ENCODE measurements at regions not wholly inside any gene's neighbourhood (a gene's known extent, or its start where the extent isn't known, plus 50 kb on each side); places are given as distances from the start of the nearest gene placed in this dataset.

DNA sequence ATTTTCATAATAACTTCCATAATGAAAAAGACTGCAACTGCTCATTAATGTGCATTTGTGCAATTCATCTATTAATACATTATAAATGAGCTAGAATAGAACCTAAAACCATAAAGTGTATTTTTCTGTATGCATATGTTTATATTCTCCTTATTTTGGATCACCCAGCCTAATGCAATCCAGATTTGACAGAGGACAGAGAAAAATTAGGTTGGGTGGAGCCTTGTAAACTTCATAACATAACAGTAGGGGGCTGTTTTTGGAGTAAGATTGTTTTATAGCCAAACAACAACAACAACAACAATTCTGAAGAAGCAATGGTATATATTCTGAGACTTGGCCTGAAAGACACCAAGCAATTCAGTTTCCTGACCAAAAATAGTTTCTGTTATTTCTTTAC, 615.3 kb upstream of the SLIT2 start:
- DNase-seq (ENCODE audit: low read depth) = peak; percentile 13
- TF ChIP-seq, protein P1, sequence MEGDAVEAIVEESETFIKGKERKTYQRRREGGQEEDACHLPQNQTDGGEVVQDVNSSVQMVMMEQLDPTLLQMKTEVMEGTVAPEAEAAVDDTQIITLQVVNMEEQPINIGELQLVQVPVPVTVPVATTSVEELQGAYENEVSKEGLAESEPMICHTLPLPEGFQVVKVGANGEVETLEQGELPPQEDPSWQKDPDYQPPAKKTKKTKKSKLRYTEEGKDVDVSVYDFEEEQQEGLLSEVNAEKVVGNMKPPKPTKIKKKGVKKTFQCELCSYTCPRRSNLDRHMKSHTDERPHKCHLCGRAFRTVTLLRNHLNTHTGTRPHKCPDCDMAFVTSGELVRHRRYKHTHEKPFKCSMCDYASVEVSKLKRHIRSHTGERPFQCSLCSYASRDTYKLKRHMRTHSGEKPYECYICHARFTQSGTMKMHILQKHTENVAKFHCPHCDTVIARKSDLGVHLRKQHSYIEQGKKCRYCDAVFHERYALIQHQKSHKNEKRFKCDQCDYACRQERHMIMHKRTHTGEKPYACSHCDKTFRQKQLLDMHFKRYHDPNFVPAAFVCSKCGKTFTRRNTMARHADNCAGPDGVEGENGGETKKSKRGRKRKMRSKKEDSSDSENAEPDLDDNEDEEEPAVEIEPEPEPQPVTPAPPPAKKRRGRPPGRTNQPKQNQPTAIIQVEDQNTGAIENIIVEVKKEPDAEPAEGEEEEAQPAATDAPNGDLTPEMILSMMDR (conservative IDR thresholded peaks at IDR 0.05; ENCODE audit: control insufficient read depth, insufficient read depth, low read depth, low read length) = no peak
- H3K4me3 ChIP-seq (ENCODE audit: control insufficient read depth, low read depth, low read length) = no peak overlapping the region

DNA sequence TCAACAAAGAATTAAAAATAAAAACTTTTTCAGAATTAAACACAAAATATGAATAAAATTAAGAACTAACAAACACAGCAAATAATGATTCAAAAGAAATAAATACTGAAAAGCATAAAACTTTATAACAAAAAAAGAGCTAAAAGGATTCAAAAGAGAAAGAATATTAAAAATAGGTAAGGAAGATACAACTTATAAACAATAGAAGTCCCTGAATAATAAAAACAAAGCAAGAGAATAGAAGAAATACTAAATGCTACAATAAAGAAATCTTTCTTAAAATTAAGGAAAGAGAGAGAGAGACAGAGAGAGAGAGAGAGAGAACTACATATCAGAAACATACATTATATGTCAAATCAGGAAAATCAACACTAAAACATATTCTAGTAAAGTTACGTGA, 619.9 kb upstream of the SLIT2 start:
- TF ChIP-seq, protein P1 (conservative IDR thresholded peaks at IDR 0.05; ENCODE audit: control insufficient read depth, insufficient read depth, low read depth, low read length) = no peak
- no peak overlapping the region for H3K4me3 ChIP-seq (ENCODE audit: control insufficient read depth, low read depth, low read length)
- DNase-seq (ENCODE audit: low read depth) = no peak

DNA sequence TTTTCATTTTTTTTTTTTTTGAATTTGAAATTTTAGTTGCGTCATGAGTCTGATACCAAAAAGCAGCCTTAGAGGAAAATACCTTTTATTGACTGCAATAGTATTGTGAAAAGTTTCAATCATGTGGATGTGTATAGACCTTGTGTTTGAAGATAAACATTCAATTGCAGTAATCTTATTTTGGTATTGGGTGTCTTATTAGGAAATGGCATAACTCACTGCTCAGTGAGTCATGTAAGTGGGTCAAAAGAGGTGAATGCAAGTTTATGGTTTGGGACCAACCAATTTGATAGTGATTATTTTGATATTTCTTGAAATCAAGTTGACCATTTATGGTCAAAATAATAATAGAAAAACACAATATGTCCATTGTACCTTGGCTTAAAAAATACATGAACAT, 627.8 kb upstream of the SLIT2 start:
- no peak overlapping the region for H3K4me3 ChIP-seq (ENCODE audit: control insufficient read depth, low read depth, low read length)
- DNase-seq (ENCODE audit: low read depth) = peak; percentile 42
- TF ChIP-seq, protein P1 (conservative IDR thresholded peaks at IDR 0.05; ENCODE audit: control insufficient read depth, insufficient read depth, low read depth, low read length) = no peak

DNA sequence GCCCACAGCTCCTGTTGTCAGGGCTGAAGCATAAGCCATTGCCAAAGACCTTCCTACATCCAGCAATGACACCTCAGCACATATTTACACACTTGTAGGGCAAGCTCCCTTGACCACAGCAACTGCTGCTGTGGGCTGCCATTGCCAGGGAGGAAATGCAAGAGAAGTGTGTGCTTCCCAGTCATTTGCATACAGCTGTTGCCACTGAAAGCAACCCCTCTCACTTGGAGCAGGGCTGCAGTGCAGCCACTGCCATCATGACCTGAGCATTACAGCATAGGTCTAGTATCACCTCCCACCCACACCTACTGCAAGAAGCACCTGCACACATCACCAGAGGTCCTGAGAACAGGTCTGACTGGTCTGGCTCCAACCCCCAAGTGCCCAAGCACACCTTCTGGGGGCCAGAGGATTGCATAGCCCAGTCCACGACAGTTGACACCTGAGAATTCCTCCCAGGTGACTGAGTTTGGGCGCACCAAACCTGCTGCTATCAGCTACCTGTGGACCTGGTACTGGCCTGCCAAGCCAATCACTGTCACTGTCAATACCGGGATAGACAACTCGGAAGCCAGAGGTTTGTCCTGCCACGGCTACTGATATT, 636.5 kb upstream of the SLIT2 start:
- no peak for DNase-seq (ENCODE audit: low read depth)
- H3K4me3 ChIP-seq (ENCODE audit: control insufficient read depth, low read depth, low read length) = no peak overlapping the region
- TF ChIP-seq, protein P1 (conservative IDR thresholded peaks at IDR 0.05; ENCODE audit: control insufficient read depth, insufficient read depth, low read depth, low read length) = no peak

DNA sequence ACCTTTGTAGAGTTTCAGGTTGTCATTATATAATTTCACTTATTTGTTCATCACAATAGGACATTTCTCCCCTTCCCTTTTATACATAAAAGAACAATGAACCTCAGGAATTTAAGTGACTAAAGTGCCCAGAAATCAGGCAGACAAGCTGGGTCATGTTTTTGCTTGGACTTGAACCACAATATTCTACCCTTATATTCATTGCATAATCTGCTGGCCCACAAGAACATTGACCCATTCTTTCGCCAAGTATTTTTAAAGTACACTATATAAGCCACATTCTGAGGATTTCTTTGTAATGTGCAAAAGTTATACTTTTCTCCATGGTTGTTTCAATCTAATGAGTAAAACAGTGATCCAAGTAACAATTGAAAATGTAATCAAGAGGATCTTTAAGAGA, 637.5 kb upstream of the SLIT2 start:
- H3K4me3 ChIP-seq (ENCODE audit: control insufficient read depth, low read depth, low read length) = no peak overlapping the region
- TF ChIP-seq, protein P1 (conservative IDR thresholded peaks at IDR 0.05; ENCODE audit: control insufficient read depth, insufficient read depth, low read depth, low read length) = no peak
- no peak for DNase-seq (ENCODE audit: low read depth)

DNA sequence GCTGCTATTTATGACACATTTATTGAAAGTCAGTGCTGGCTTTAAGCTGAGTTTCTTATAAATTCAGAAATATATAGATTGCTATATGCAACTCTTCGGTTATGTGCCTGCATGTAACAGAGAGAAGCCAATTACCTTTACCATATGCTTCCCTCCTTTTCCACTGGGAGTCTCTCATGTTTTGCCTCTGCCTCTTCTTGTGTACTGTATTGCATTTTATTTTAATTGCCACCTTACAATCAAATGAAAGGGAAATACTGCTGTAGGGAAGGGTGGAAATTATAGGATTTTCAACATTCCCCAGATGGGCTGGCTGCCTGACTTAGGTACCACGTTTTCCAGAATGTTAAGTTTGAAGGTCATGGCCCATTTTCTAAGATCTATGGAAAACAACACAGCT, 655.4 kb upstream of the SLIT2 start:
- DNase-seq (ENCODE audit: low read depth) = no peak
- TF ChIP-seq, protein P1 (conservative IDR thresholded peaks at IDR 0.05; ENCODE audit: control insufficient read depth, insufficient read depth, low read depth, low read length) = no peak
- no peak overlapping the region for H3K4me3 ChIP-seq (ENCODE audit: control insufficient read depth, low read depth, low read length)

DNA sequence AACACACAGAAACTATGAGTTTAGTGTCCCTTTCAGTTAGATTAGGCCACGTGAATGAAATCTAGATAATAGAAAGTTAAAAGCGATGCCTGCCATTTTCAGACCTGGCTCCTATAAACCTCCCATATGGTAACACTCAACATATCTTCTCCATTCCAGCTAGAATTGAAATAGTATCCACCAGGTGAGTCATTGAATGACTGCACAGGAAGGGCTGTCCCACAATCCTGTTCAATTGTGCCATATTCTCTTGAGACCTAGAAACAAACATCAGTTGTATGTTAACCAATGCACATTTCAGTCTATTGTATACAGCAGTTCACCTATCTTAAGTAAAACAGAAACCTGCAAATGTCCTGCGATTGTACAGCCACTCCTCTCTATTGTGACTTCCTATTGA, 659.3 kb upstream of the SLIT2 start:
- H3K4me3 ChIP-seq (ENCODE audit: control insufficient read depth, low read depth, low read length) = no peak overlapping the region
- TF ChIP-seq, protein P1 (conservative IDR thresholded peaks at IDR 0.05; ENCODE audit: control insufficient read depth, insufficient read depth, low read depth, low read length) = no peak
- DNase-seq (ENCODE audit: low read depth) = peak; percentile 51
